Fibroblast of the aortic adventitia (primary cell): ENCODE measurements at regions not wholly inside any gene's neighbourhood (a gene's known extent, or its start where the extent isn't known, plus 50 kb on each side); places are given as distances from the start of the nearest gene placed in this dataset.

Source experiments
- DNase-seq: peaks from one replicate; pipeline ENCODE4 v3.0.0-alpha.2; 2010; ENCODE audit warnings: low read depth
- H3K4me3 ChIP-seq: 2 replicates; pipeline ENCODE4 v1.5.1; 2011; ENCODE audit warnings: low read depth, mild to moderate bottlenecking, control low read depth, low read length, moderate library complexity
- CTCF ChIP-seq: IDR thresholded peaks from 2 replicates; pipeline ENCODE4 v1.5.1; 2011; ENCODE audit warnings: mild to moderate bottlenecking, low read length, control low read depth, inconsistent platforms; ENCODE audit not compliant: insufficient read depth

DNA sequence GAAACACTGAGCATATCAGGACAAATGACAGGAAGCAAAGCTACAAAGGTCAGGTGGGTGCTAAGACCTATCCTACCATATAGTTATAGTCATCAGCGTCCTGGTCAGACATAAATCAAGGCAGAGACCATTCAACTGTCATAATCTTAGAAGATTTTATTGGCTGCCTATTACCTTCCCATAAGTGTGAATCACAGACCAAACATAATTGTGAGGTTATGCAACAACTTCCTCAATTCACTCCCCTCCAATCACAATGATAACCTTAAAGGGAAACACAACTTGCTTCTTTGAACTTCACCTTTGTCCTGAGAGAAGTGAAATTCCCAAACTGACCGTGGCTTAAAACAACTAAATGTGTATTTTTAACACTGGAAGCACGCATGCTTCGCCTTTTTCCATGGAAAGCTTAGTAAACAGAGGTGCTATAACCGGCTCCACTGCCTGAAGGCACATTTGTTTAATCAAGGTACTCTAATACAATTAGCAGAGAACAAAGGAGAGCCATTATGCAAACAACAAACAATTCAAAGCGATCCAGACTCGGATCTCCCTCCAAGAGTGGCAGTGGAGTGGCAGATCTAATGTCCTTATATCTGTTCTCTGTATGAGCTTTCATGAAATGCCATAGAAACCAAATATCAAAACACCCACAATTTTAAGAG, 84.9 kb downstream of the TMEM114 start:
- DNase-seq, result no peak
- no peak overlapping the region for H3K4me3 ChIP-seq
- TF ChIP-seq CTCF, result no peak

DNA sequence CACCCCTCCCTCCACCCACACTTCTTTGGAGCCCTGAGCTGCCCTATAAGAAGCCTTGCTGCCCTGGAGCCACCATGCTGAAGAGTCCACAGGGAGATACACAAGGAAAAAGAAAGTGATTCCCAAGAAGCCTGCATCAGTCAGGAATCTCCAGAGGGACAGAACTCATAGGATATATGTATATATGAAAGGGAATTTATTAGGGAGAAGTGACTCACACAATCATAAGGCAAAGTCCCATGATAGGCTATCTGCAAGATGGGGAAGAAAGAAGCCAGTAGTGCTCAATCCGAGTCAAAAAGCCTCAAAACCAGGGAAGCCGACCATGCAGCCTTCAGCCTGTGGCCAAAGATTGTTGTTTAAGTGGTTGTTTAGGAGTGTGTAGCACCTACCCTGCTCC, 87.9 kb downstream of the TMEM114 start:
- TF ChIP-seq CTCF, result no peak
- DNase-seq, result no peak
- no peak overlapping the region for H3K4me3 ChIP-seq

- DNase-seq, result no peak
- no peak for TF ChIP-seq CTCF
- H3K4me3 ChIP-seq, result no peak overlapping the region
Observed at GRCh38 chr16:8500351-8500750, 90.0 kb downstream of the TMEM114 start.

- no peak overlapping the region for H3K4me3 ChIP-seq
- no peak for TF ChIP-seq CTCF
- DNase-seq, result no peak
Observed at GRCh38 chr16:8496364-8496763, 93.9 kb downstream of the TMEM114 start.

GRCh38 chr16:8493972-8494371, 96.3 kb downstream of the TMEM114 start:
- no peak overlapping the region for H3K4me3 ChIP-seq
- TF ChIP-seq CTCF, result no peak
- no peak for DNase-seq

DNA sequence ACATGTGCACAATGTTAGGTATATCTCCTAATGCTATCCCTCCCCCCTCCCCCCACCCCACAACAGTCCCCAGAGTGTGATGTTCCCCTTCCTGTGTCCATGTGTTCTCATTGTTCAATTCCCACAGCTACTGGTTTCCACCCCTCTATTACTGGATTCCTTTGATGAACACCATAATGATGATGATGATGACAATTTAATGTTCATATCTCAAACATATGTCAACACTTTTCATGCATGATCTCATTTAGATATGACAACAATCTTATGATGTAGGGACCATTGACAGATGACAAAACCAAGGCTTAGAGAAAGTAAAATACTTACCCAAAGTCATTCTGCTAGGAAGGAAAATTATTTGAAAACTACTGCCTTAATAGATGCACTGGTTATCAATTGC, 97.6 kb downstream of the TMEM114 start:
- DNase-seq, result no peak
- TF ChIP-seq CTCF, result no peak
- H3K4me3 ChIP-seq, result no peak overlapping the region

GRCh38 chr16:8489580-8489979, 100.7 kb downstream of the TMEM114 start:
- no peak for TF ChIP-seq CTCF
- DNase-seq, result no peak

More at GRCh38 chr16:8489580-8489979, 100.7 kb downstream of the TMEM114 start:
- no peak overlapping the region for H3K4me3 ChIP-seq
